Osteoblast (primary cell): ENCODE measurements at regions not wholly inside any gene's neighbourhood (a gene's known extent, or its start where the extent isn't known, plus 50 kb on each side); places are given as distances from the start of the nearest gene placed in this dataset.
"Not testable (repeated sequence)": the region's sequence is repeated elsewhere in the genome, so short reads cannot be mapped to it uniquely, and the experiment has no call there.

Experiments
- DNase-seq: peaks from one replicate; pipeline ENCODE4 v3.0.0; 2011; ENCODE audit warnings: low spot score, mixed read lengths; ENCODE audit not compliant: insufficient read length; ENCODE audit errors: missing footprints
- H2AFZ ChIP-seq: 2 replicates; pipeline ENCODE4 v1.6.0; 2011; ENCODE audit warnings: mild to moderate bottlenecking, low read length
- H3K27ac ChIP-seq: 2 replicates; pipeline ENCODE4 v1.5.1; 2011; ENCODE audit warnings: mild to moderate bottlenecking, low read depth, low read length, moderate library complexity
- H3K27me3 ChIP-seq: 2 replicates; pipeline ENCODE4 v1.6.0; 2012; ENCODE audit warnings: mild to moderate bottlenecking, control low read depth, inconsistent platforms, low read length, moderate library complexity; ENCODE audit not compliant: insufficient read depth
- H3K36me3 ChIP-seq: 2 replicates; pipeline ENCODE4 v1.5.1; 2011; ENCODE audit warnings: mild to moderate bottlenecking, low read length, control low read depth, moderate library complexity; ENCODE audit not compliant: insufficient read depth
- H3K4me1 ChIP-seq: 2 replicates; pipeline ENCODE4 v1.5.1; 2011; ENCODE audit warnings: mild to moderate bottlenecking, low read length, control low read depth, moderate library complexity; ENCODE audit not compliant: insufficient read depth
- H3K4me2 ChIP-seq: 2 replicates; pipeline ENCODE4 v1.6.0; 2011; ENCODE audit warnings: mild to moderate bottlenecking, low read length; ENCODE audit not compliant: insufficient read depth
- H3K4me3 ChIP-seq: fragments of 200-600 bp; sonication (generic); 3 replicates; pipeline ENCODE4 v1.5.1; 2012; ENCODE audit warnings: mild to moderate bottlenecking, low read length, inconsistent platforms; ENCODE audit not compliant: insufficient read depth
- H3K79me2 ChIP-seq: 2 replicates; pipeline ENCODE4 v1.6.0; 2012; ENCODE audit warnings: mild to moderate bottlenecking, low read length, control low read depth, inconsistent platforms; ENCODE audit not compliant: insufficient read depth
- H3K9me3 ChIP-seq: 2 replicates; pipeline ENCODE4 v1.5.1; 2011; ENCODE audit warnings: low read depth, low read length, control low read depth
- H4K20me1 ChIP-seq: 2 replicates; pipeline ENCODE4 v1.6.0; 2012; ENCODE audit warnings: mild to moderate bottlenecking, low read length, control low read depth; ENCODE audit not compliant: insufficient read depth
- CTCF ChIP-seq: IDR thresholded peaks from 2 replicates; pipeline ENCODE4 v1.5.1; 2011; ENCODE audit warnings: mild to moderate bottlenecking, low read depth, low read length, moderate library complexity; ENCODE audit errors: extremely low read depth

GRCh38 chr4:123235431-123235830 lies 161.2 kb upstream of the SPRY1 start:
- Histone ChIP-seq H3K36me3 (no peaks in the 10 kb centered on the region), H3K79me2 (no peaks in the 10 kb centered on the region), H3K27me3 (no peaks in the 10 kb centered on the region), H3K9me3 (no peaks in the 10 kb centered on the region), H4K20me1 (no peaks in the 10 kb centered on the region), H3K27ac (peak overlapping the region; percentile 37), H3K4me2 (peak overlapping the region; percentile 32), H3K4me3 (no peak overlapping the region), H2AFZ (no peak overlapping the region), H3K4me1 (peaks cover 20% of the 10 kb centered on the region)
- TF ChIP-seq CTCF: no peak
- peak; percentile 25 for DNase-seq

GRCh38 chr4:123236606-123237005 lies 160.0 kb upstream of the SPRY1 start:
- no peaks in the 10 kb centered on the region for H3K36me3 ChIP-seq
- H3K9me3 ChIP-seq: no peaks in the 10 kb centered on the region
- no peak overlapping the region for H2AFZ ChIP-seq
- H3K4me1 ChIP-seq: peaks cover 20% of the 10 kb centered on the region
- no peaks in the 10 kb centered on the region for H3K27me3 ChIP-seq
- no peaks in the 10 kb centered on the region for H4K20me1 ChIP-seq
- H3K79me2 ChIP-seq: no peaks in the 10 kb centered on the region
- DNase-seq: no peak
- H3K27ac ChIP-seq: no peak overlapping the region
- H3K4me2 ChIP-seq: no peak overlapping the region
- TF ChIP-seq CTCF: no peak
- H3K4me3 ChIP-seq: no peak overlapping the region

GRCh38 chr4:123240286-123240685 lies 156.3 kb upstream of the SPRY1 start:
- not testable (repeated sequence) for H3K27me3 ChIP-seq, H2AFZ ChIP-seq, DNase-seq, H3K79me2 ChIP-seq, H3K9me3 ChIP-seq, H3K36me3 ChIP-seq, H3K4me3 ChIP-seq, H3K4me1 ChIP-seq, H4K20me1 ChIP-seq, H3K27ac ChIP-seq, H3K4me2 ChIP-seq

GRCh38 chr4:123243220-123243619 lies 153.4 kb upstream of the SPRY1 start:
- H4K20me1 ChIP-seq, H3K4me3 ChIP-seq, DNase-seq, H2AFZ ChIP-seq, H3K36me3 ChIP-seq, H3K4me1 ChIP-seq, H3K27ac ChIP-seq, H3K4me2 ChIP-seq, H3K27me3 ChIP-seq, H3K79me2 ChIP-seq, H3K9me3 ChIP-seq: not testable (repeated sequence)

- no peaks in the 10 kb centered on the region for H4K20me1 ChIP-seq
- H2AFZ ChIP-seq: no peak overlapping the region
- H3K36me3 ChIP-seq: no peaks in the 10 kb centered on the region
- no peaks in the 10 kb centered on the region for H3K4me1 ChIP-seq
- no peaks in the 10 kb centered on the region for H3K27me3 ChIP-seq
- TF ChIP-seq CTCF: no peak
- no peak for DNase-seq
- H3K4me3 ChIP-seq: no peak overlapping the region
- no peaks in the 10 kb centered on the region for H3K9me3 ChIP-seq
- no peak overlapping the region for H3K27ac ChIP-seq
- H3K4me2 ChIP-seq: no peak overlapping the region
- no peaks in the 10 kb centered on the region for H3K79me2 ChIP-seq
Observed at GRCh38 chr4:123244137-123244536, 152.5 kb upstream of the SPRY1 start.
